GM06990 (cell line): ENCODE measurements at regions not wholly inside any gene's neighbourhood (a gene's known extent, or its start where the extent isn't known, plus 50 kb on each side); places are given as distances from the start of the nearest gene placed in this dataset.

Experiments
- DNase-seq: peaks from one replicate; pipeline ENCODE4 v3.0.0-alpha.2; 2011; ENCODE audit not compliant: insufficient read length; ENCODE audit errors: extremely low read depth
- H3K27me3 ChIP-seq: replicated peaks from 2 replicates; pipeline ENCODE4 v1.6.0; 2011; ENCODE audit warnings: low read length; ENCODE audit not compliant: control insufficient read depth, insufficient read depth
- H3K36me3 ChIP-seq: 2 replicates; pipeline ENCODE4 v1.5.1; 2011; ENCODE audit warnings: low read length; ENCODE audit not compliant: control insufficient read depth, insufficient read depth
- H3K4me3 ChIP-seq: replicated peaks from 2 replicates; pipeline ENCODE4 v1.5.1; 2011; ENCODE audit warnings: low read depth, mild to moderate bottlenecking, control low read depth, low read length
- TF ChIP-seq, protein P1 (sequence below): IDR thresholded peaks from 2 replicates; pipeline ENCODE4 v1.5.1; 2011; ENCODE audit warnings: low read length, control low read depth, mild to moderate bottlenecking, inconsistent platforms; ENCODE audit not compliant: insufficient read depth, poor library complexity, severe bottlenecking

DNA sequence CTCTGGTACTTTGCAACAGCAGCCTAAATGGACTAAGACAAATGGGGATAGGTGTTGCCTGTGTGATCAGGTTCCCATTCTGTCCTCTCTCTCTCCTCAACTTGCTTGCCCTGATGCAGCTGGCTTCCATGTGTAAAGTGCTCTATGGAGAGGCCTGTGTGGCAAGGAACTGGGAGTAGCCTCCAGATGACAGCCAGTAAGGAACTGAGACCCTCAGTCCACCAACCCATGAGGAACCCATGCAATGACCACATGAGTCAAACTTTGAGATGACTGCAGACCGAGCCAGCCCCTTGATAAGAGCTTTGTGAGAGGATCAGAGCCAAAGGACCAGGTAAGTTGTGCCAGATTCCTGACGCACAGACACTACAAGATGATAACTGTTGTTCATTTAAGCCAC is 74.6 kb upstream of the ADPGK start:
- Histone ChIP-seq H3K27me3 (no peaks in the 10 kb centered on the region), H3K4me3 (no peak overlapping the region), H3K36me3 (no peaks in the 10 kb centered on the region)
- TF ChIP-seq, protein P1, sequence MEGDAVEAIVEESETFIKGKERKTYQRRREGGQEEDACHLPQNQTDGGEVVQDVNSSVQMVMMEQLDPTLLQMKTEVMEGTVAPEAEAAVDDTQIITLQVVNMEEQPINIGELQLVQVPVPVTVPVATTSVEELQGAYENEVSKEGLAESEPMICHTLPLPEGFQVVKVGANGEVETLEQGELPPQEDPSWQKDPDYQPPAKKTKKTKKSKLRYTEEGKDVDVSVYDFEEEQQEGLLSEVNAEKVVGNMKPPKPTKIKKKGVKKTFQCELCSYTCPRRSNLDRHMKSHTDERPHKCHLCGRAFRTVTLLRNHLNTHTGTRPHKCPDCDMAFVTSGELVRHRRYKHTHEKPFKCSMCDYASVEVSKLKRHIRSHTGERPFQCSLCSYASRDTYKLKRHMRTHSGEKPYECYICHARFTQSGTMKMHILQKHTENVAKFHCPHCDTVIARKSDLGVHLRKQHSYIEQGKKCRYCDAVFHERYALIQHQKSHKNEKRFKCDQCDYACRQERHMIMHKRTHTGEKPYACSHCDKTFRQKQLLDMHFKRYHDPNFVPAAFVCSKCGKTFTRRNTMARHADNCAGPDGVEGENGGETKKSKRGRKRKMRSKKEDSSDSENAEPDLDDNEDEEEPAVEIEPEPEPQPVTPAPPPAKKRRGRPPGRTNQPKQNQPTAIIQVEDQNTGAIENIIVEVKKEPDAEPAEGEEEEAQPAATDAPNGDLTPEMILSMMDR, result no peak
- no peak for DNase-seq

DNA sequence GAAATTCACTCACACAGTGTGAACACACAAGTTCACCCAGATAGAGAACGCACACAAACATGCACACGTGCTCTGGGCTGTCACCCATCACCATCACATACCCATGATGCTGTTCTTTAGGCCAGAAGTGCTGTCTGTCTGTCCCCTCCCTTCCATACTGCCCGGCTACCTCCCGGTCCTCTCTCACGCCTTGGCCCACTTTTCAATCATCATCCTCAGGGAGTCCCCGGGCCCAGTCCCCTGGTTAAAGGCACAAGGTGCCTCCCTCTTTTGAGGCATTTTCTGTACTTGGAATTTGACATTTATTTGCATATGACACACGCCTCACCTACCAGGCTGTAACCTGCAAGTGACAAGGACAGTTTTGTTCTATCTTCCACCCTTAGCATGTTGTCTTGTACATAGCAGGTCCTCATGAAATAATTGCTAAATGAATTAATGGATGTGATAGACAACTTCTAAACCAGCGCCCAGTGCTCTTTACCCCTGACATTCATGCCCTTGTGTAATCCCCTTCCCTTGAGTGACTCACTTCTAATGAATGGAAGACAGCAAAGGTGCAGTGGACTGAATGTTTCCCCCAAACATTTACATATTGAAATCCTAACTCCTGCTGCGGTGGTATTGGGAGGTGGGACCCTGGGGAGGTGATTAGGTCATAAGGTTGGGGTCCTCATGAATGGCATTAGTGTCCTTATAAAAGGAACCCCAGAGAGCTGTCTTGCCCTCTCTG is 73.9 kb upstream of the ADPGK start:
- no peak overlapping the region for H3K4me3 ChIP-seq
- DNase-seq, result no peak
- H3K36me3 ChIP-seq, result no peaks in the 10 kb centered on the region
- H3K27me3 ChIP-seq, result no peaks in the 10 kb centered on the region
- TF ChIP-seq, protein P1, result no peak

DNA sequence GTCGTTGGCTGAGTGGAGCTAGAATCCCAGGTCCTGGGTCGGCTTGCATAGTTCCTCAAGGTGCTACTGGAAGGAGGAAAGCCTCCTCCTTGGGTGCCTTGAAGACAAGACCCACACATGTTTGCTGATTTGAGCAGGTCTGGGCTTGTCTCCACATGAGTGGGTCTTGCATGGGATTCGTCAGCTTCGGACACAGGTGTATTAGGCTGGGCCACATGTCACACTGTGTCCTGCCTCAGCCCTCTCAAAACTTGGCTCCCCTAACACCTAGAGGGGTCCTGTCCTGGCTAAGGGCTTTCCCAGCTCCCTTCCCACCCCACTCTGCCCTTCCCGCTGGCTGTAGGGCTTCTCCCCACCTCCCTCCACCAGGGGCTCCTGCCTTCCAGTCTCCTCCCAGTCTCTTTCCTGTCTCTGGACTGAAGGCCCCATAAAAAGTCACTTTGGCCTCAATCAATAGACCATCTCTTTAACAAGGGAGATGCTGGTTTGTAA is 73.0 kb upstream of the ADPGK start:
- TF ChIP-seq, protein P1, result no peak
- Histone ChIP-seq H3K36me3 (no peaks in the 10 kb centered on the region), H3K27me3 (no peaks in the 10 kb centered on the region), H3K4me3 (no peak overlapping the region)
- DNase-seq, result no peak

DNA sequence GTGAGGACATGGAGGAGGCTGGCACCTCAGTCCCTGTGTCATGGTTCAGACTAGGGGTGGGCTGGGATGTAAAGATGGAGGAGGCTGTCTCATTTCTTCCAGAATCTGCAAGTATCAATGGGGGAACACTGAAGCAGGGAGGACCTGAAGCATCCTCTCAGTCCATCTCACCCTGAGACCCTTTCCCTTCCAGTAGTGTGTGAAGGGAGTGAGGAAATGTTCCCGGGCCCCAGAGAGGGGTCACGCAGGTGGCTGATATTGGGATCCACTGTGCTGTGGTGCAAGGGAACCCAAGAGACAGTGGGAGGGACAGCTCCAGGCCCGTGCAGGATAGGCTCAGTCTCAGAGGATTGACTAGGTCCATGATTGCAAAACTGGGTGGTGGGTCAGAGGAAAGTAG is 72.2 kb upstream of the ADPGK start:
- H3K36me3 ChIP-seq, result no peaks in the 10 kb centered on the region
- TF ChIP-seq, protein P1, result no peak
- H3K27me3 ChIP-seq, result no peaks in the 10 kb centered on the region
- DNase-seq, result no peak
- H3K4me3 ChIP-seq, result no peak overlapping the region

DNA sequence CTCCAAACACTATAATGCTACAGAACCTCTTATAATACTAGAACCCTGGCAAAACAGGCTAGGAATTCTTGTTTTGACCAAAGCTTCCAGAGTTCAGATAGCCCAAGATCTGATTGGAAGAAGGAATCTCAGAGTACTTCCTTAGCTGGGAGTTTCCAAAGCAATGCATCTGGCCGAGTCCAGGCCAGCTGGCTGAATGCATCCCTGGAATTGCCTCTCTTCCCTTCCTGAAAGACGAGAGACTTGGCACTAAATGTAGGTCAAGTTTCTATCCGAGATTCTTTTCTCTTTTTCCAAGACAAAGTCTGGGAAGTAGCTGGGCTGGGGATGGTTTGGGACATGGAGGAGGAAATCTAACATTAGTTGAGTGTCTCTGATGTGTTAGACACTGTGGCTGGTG is 68.7 kb upstream of the ADPGK start:
- DNase-seq, result no peak
- TF ChIP-seq, protein P1, result no peak
- H3K36me3 ChIP-seq, result no peaks in the 10 kb centered on the region
- no peaks in the 10 kb centered on the region for H3K27me3 ChIP-seq
- no peak overlapping the region for H3K4me3 ChIP-seq
